ENCODE measurements at regions not wholly inside any gene's neighbourhood (a gene's known extent, or its start where the extent isn't known, plus 50 kb on each side); places are given as distances from the start of the nearest gene placed in this dataset.
"Not testable (repeated sequence)": the region's sequence is repeated elsewhere in the genome, so short reads cannot be mapped to it uniquely, and the experiment has no call there.

- no peak for DNase-seq (ENCODE audit: low spot score)
Observed at GRCh38 chr18:51330739-51331138, 133.3 kb upstream of the MEX3C start.

GRCh38 chr18:51337406-51337805 is 139.9 kb upstream of the MEX3C start:
- no peak for DNase-seq (ENCODE audit: low spot score)

- no peak for DNase-seq (ENCODE audit: low spot score)
Observed at GRCh38 chr18:51339856-51340255, 142.4 kb upstream of the MEX3C start.

- DNase-seq (ENCODE audit: low spot score), result no peak
Observed at GRCh38 chr18:51340332-51340731, 142.9 kb upstream of the MEX3C start.

- no peak for DNase-seq (ENCODE audit: low spot score)
Observed at GRCh38 chr18:51342815-51343214, 145.3 kb upstream of the MEX3C start.

GRCh38 chr18:51345848-51346391 is 148.4 kb upstream of the MEX3C start:
- DNase-seq (ENCODE audit: low spot score), result no peak

- no peak for DNase-seq (ENCODE audit: low spot score)
Observed at GRCh38 chr18:51346404-51346803, 148.9 kb upstream of the MEX3C start.

GRCh38 chr18:51350081-51350480 is 152.6 kb upstream of the MEX3C start:
- DNase-seq (ENCODE audit: low spot score), result no peak

GRCh38 chr18:51355841-51356240 is 158.4 kb upstream of the MEX3C start:
- DNase-seq (ENCODE audit: low spot score), result no peak

- not testable (repeated sequence) for DNase-seq (ENCODE audit: low spot score)
Observed at GRCh38 chr18:51360301-51360700, 162.8 kb upstream of the MEX3C start.

- peak; percentile 98 for DNase-seq (ENCODE audit: low spot score)
Observed at GRCh38 chr18:51361130-51361860, 163.8 kb upstream of the MEX3C start.

GRCh38 chr18:51363384-51363783 is 165.9 kb upstream of the MEX3C start:
- no peak for DNase-seq (ENCODE audit: low spot score)

GRCh38 chr18:51370996-51371395 is 173.5 kb upstream of the MEX3C start:
- no peak for DNase-seq (ENCODE audit: low spot score)

- no peak for DNase-seq (ENCODE audit: low spot score)
Observed at GRCh38 chr18:51371929-51372328, 174.4 kb upstream of the MEX3C start.

- no peak for DNase-seq (ENCODE audit: low spot score)
Observed at GRCh38 chr18:51382081-51382480, 184.6 kb upstream of the MEX3C start.

- DNase-seq (ENCODE audit: low spot score), result no peak
Observed at GRCh38 chr18:51383116-51383515, 185.6 kb upstream of the MEX3C start.

- no peak for DNase-seq (ENCODE audit: low spot score)
Observed at GRCh38 chr18:51383711-51384110, 186.2 kb upstream of the MEX3C start.

- no peak for DNase-seq (ENCODE audit: low spot score)
Observed at GRCh38 chr18:51385270-51385669, 187.8 kb upstream of the MEX3C start.

GRCh38 chr18:51390702-51391101 is 193.2 kb upstream of the MEX3C start:
- DNase-seq (ENCODE audit: low spot score), result peak; percentile 48

- no peak for DNase-seq (ENCODE audit: low spot score)
Observed at GRCh38 chr18:51391215-51391614, 193.7 kb upstream of the MEX3C start.

GRCh38 chr18:51391731-51392130 is 194.2 kb upstream of the MEX3C start:
- DNase-seq (ENCODE audit: low spot score), result no peak

GRCh38 chr18:51397347-51397962 is 200.0 kb upstream of the MEX3C start:
- DNase-seq (ENCODE audit: low spot score), result no peak

GRCh38 chr18:51398104-51398503 is 200.6 kb upstream of the MEX3C start:
- DNase-seq (ENCODE audit: low spot score), result no peak
